ENCODE measurements at regions not wholly inside any gene's neighbourhood (a gene's known extent, or its start where the extent isn't known, plus 50 kb on each side); places are given as distances from the start of the nearest gene placed in this dataset.

DNA sequence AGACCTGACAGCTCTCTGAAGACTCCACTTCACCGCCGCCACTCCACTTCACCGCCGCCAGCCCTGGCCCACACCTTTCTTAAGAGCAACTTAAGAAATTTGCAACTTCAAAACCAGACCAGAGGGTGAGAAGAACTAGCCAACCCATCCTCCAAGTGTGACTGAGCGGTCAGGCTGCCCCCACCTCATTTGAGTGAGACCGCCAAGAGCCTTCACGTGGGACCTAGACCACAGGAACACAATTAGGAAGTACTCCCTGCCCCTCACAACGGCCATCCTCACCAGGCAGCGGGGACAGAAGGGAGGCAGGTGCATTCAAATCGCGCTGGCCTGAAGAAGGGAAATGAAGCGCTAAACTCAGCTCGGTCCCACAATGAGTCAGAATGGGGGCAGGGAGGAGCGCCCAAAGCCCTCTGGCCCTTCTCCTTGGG, 156.8 kb upstream of the BCL6 start:
- DNase-seq (ENCODE audit: low read depth): no peak
- H3K36me3 ChIP-seq (ENCODE audit: control insufficient read depth, insufficient read depth, low read length): no peaks in the 10 kb centered on the region
- FAIRE-seq: no peak
- no peak overlapping the region for H3K4me3 ChIP-seq (ENCODE audit: low read depth, low read length)
- no peaks in the 10 kb centered on the region for H3K27me3 ChIP-seq (ENCODE audit: control insufficient read depth, insufficient read depth, low read length)
- TF ChIP-seq, protein P1, sequence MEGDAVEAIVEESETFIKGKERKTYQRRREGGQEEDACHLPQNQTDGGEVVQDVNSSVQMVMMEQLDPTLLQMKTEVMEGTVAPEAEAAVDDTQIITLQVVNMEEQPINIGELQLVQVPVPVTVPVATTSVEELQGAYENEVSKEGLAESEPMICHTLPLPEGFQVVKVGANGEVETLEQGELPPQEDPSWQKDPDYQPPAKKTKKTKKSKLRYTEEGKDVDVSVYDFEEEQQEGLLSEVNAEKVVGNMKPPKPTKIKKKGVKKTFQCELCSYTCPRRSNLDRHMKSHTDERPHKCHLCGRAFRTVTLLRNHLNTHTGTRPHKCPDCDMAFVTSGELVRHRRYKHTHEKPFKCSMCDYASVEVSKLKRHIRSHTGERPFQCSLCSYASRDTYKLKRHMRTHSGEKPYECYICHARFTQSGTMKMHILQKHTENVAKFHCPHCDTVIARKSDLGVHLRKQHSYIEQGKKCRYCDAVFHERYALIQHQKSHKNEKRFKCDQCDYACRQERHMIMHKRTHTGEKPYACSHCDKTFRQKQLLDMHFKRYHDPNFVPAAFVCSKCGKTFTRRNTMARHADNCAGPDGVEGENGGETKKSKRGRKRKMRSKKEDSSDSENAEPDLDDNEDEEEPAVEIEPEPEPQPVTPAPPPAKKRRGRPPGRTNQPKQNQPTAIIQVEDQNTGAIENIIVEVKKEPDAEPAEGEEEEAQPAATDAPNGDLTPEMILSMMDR (IDR thresholded peaks at IDR 0.05; ENCODE audit: insufficient read depth, low read length, severe bottlenecking): no peak

DNA sequence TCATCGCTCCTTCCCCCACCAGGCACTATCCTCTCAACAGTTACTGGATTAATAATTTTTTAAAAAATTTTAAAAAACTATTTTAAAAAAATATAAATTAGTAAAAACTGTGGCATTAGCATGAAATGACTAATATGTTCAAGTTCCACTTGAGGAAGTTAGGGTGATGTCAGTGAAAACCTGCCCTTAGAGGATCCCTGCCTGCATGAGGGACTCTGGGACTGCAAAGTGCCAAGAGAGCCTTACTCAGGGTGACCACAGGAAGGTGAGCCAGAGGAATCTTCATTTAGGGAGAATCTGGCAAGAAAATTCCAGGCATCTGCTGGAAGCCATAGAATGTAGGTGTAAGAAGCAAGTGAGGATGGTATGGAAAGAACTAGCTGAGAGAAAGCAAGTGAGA, 157.7 kb upstream of the BCL6 start:
- H3K27me3 ChIP-seq (ENCODE audit: control insufficient read depth, insufficient read depth, low read length): no peaks in the 10 kb centered on the region
- TF ChIP-seq, protein P1 (IDR thresholded peaks at IDR 0.05; ENCODE audit: insufficient read depth, low read length, severe bottlenecking): no peak

DNA sequence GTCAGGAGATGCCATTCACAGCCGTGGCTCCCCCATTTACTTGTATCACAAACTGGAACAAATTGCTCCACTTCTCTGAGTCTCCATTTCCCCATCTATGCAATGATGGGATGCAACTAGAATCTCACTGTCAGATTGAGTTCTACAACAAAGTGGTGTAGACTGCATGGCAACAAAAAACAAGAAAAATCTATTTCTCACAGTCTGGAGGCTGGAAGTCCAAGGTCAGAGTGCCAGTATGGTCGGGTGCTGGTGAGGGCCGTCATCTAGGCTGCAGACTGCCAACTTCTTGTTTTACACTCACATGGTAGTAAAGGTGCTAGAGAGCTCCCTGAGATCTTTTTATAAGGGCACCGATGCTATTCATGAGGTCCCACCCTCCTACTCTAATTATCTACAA, 158.4 kb upstream of the BCL6 start:
- TF ChIP-seq, protein P1 (IDR thresholded peaks at IDR 0.05; ENCODE audit: insufficient read depth, low read length, severe bottlenecking): no peak
- FAIRE-seq: no peak
- no peaks in the 10 kb centered on the region for H3K36me3 ChIP-seq (ENCODE audit: control insufficient read depth, insufficient read depth, low read length)
- H3K27me3 ChIP-seq (ENCODE audit: control insufficient read depth, insufficient read depth, low read length): no peaks in the 10 kb centered on the region
- DNase-seq (ENCODE audit: low read depth): no peak
- no peak overlapping the region for H3K4me3 ChIP-seq (ENCODE audit: low read depth, low read length)

More for the DNA sequence above, 157.7 kb upstream of the BCL6 start:
- Histone ChIP-seq H3K36me3 (ENCODE audit: control insufficient read depth, insufficient read depth, low read length) (no peaks in the 10 kb centered on the region), H3K4me3 (ENCODE audit: low read depth, low read length) (no peak overlapping the region)
- peak; percentile 35 for DNase-seq (ENCODE audit: low read depth)
- no peak for FAIRE-seq

DNA sequence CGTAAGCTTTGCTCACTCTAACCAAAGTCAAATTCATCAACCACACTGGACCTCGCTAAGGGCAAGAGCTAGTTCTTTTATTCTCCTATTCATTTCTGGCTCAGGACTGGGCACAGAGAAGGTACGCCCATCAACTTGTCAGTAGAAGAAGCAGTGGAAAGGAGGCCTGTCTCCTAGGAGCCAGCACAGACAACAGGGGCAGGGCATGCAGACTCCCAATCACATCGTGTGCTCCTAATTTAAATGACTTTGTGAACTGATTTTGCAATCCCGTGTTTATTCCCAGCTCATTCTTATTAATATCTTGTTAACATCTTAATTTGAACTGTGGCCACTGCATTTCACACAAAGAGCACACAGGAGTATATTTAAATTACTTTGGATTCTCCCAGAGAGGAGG, 161.1 kb upstream of the BCL6 start:
- H3K27me3 ChIP-seq (ENCODE audit: control insufficient read depth, insufficient read depth, low read length): no peaks in the 10 kb centered on the region
- no peak overlapping the region for H3K4me3 ChIP-seq (ENCODE audit: low read depth, low read length)
- TF ChIP-seq, protein P1 (IDR thresholded peaks at IDR 0.05; ENCODE audit: insufficient read depth, low read length, severe bottlenecking): no peak
- no peak for DNase-seq (ENCODE audit: low read depth)
- no peaks in the 10 kb centered on the region for H3K36me3 ChIP-seq (ENCODE audit: control insufficient read depth, insufficient read depth, low read length)
- no peak for FAIRE-seq

DNA sequence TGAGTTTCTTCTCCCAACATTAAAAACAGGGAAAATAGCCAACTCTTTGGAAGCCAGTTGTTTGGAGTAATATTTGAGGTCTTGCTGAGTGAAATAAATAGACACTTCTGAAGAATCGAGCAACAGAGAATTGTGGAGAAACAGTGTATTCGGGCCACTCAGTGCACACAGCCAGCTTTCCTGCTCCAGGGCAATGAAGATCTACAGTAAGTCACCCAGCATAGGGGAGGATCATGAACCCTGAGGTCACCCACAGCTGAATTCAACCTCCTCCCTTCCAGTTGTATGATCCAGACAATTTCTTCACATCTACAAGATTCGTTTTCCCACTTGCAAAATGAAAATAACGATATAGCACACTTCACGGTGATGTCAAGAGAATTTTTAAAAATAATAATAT, 161.7 kb upstream of the BCL6 start:
- FAIRE-seq (no peak), DNase-seq (ENCODE audit: low read depth) (no peak)
- Histone ChIP-seq H3K36me3 (ENCODE audit: control insufficient read depth, insufficient read depth, low read length) (no peaks in the 10 kb centered on the region), H3K4me3 (ENCODE audit: low read depth, low read length) (no peak overlapping the region), H3K27me3 (ENCODE audit: control insufficient read depth, insufficient read depth, low read length) (no peaks in the 10 kb centered on the region)
- TF ChIP-seq, protein P1 (IDR thresholded peaks at IDR 0.05; ENCODE audit: insufficient read depth, low read length, severe bottlenecking): no peak

DNA sequence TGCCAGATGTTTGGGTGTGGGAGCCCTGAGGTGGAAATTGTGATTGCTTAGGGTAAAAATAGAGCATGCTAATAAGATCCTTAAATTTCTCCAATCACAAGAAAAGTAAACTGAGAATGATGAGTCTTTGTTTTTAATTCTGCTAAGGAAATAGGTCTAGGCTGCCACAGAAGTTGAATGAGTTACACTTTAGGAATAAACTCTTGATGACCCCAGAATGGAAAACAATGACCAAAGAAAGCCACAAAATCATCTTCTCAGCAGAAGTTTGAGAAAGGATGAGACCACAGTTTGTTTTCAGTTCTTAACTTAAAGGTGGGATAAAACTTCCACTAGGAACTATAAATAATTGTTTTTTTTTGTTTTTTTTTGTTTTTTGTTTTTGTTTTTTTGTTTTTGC, 164.6 kb upstream of the BCL6 start:
- TF ChIP-seq, protein P1 (IDR thresholded peaks at IDR 0.05; ENCODE audit: insufficient read depth, low read length, severe bottlenecking): no peak
- Histone ChIP-seq H3K4me3 (ENCODE audit: low read depth, low read length) (no peak overlapping the region), H3K27me3 (ENCODE audit: control insufficient read depth, insufficient read depth, low read length) (no peaks in the 10 kb centered on the region), H3K36me3 (ENCODE audit: control insufficient read depth, insufficient read depth, low read length) (no peaks in the 10 kb centered on the region)
- DNase-seq (ENCODE audit: low read depth): no peak
- FAIRE-seq: no peak
